ENCODE measurements at regions not wholly inside any gene's neighbourhood (a gene's known extent, or its start where the extent isn't known, plus 50 kb on each side); places are given as distances from the start of the nearest gene placed in this dataset.

DNA sequence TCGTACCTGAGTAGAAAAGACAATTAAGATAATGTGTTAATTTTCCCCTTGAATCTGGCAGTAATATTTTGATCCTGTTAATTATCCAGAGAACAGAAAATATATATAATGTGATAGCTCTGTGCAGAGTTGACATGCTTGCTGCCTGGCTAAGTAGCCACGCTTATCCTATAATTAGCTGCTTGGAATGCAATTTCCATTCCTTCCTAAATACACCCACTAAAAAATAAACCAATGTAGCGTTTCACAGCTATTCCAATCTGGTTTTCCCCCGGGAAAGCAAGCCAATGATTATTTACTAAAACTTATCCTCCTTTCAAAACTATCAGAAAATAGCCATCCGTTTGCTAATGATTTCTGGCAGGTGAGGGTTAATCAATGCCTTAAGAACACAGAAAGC, 134.5 kb upstream of the IRX5 start:
- FAIRE-seq (no peak), DNase-seq (ENCODE audit: insufficient read length, low spot score) (no peak)
- TF ChIP-seq POLR2A (IDR thresholded peaks at IDR 0.05; ENCODE audit: low read depth, low read length): no peak

DNA sequence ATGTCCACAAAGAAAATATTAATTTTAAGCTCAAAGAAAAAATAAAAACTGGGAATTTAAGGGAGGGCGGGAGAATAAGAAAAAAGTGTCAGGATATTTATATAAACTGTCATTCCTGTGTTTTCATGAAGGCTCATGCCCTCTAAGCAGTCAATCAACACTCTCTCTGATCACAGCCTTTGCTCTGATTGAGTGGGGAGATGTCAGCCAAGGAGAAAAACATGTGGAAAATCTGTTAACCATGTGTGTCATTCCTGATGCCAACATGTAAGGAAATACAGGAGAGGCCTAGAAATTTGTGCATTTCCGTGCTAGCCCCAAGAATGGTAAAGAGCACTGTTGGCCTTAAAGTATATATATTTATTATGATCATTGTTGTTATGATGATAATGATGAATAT, 137.9 kb upstream of the IRX5 start:
- DNase-seq (ENCODE audit: insufficient read length, low spot score) (no peak), FAIRE-seq (no peak)
- TF ChIP-seq POLR2A (IDR thresholded peaks at IDR 0.05; ENCODE audit: low read depth, low read length): no peak

DNA sequence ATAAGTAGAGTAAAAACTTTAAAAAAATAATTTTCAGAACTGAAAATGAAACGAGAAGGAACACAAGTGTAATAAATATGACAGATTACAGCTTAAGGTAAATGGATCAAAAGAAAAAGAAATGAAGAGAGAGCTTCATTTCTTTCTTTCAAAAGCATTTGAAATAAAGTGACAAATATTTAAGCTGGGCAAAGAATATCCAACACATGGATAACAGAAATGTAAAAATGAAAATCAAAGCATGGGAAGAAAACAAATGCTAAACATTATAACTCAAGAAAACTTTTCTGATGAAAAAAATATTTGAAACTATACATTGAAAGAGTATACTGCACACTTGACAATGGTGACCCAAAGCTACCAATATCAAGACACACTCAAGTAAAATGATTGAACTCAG, 143.6 kb upstream of the IRX5 start:
- no peak for FAIRE-seq

DNA sequence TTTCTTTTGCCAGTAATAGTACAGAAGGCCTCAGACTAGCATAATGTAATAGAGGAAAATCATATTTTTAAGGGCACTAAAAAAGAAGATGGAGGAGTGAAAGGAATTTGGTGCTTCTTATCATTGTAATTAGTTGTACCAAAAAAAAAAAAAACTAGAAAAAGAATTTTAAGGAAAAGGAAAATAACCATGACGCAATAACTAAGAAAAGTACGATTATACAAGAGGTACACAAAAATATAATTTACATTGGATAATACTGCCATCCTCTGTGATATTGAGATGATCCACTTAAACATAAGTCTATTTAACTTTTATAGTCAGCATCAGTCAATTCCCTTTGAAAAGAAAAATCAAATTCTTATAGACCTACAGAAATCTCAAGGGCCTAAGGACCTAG, 146.7 kb upstream of the IRX5 start:
- DNase-seq (ENCODE audit: insufficient read length, low spot score) (no peak), FAIRE-seq (no peak)
- no peak for TF ChIP-seq POLR2A (IDR thresholded peaks at IDR 0.05; ENCODE audit: low read depth, low read length)

More for the DNA sequence above, 143.6 kb upstream of the IRX5 start:
- no peak for DNase-seq (ENCODE audit: insufficient read length, low spot score)
- TF ChIP-seq POLR2A (IDR thresholded peaks at IDR 0.05; ENCODE audit: low read depth, low read length): no peak

DNA sequence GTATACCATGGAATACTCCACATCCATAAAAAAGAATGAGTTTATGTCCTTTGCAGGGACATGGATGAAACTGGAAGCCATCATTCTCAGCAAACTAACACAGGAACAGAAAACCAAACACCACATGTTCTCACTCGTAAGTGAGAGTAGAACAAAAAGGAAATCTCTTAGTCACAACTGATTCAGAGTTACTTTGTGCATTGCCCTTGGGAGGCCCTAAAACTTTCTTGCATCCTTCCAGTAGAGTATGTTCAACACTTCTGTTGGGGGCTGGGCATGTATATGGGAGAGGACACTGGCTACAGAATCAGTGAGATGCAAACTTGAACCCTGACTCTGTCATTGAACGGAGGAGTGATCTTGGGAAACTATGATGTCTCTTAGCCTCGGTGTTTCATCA, 147.4 kb upstream of the IRX5 start:
- DNase-seq (ENCODE audit: insufficient read length, low spot score) (no peak), FAIRE-seq (no peak)
- no peak for TF ChIP-seq POLR2A (IDR thresholded peaks at IDR 0.05; ENCODE audit: low read depth, low read length)

DNA sequence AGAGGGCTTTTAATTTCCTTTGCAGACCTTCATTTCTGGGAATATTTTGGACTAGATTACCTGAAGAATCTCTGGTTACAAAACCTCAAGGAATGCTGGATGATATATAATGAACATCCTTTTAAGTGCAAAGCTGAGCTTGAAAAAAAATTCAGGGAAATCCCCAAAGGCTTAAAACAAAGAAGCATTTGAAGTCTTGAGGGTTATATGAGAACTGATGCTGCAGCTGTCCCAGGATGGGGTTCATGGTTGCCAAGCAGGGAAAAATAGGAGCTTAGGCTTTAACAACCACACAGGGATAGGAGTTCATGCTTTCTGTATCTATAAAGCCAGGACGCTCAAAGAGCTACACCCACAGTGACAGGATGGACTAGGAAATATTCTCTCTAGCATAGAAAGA, 150.4 kb upstream of the IRX5 start:
- FAIRE-seq: no peak

DNA sequence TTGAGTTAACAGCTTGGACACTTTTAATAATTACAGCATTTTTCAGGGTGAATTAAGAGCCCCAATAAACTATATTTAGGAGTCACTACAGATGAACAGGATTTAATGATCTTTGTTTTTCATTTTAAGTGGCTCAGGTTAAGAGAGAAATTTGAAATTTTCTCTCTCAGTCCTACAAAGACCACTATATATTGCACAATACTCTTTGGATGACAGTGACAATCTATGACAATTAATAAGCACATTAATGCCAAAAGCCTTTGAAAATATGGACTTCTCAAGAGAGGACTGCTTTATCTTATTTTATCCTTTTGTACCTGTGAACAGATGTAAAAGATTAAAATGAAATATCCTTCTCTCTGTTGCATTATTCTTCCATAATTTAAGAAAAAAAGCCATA, 151.1 kb upstream of the IRX5 start:
- no peak for TF ChIP-seq POLR2A (IDR thresholded peaks at IDR 0.05; ENCODE audit: low read depth, low read length)
- DNase-seq (ENCODE audit: insufficient read length, low spot score): no peak
- FAIRE-seq: no peak

More for the DNA sequence above, 150.4 kb upstream of the IRX5 start:
- DNase-seq (ENCODE audit: insufficient read length, low spot score): no peak
- TF ChIP-seq POLR2A (IDR thresholded peaks at IDR 0.05; ENCODE audit: low read depth, low read length): no peak

DNA sequence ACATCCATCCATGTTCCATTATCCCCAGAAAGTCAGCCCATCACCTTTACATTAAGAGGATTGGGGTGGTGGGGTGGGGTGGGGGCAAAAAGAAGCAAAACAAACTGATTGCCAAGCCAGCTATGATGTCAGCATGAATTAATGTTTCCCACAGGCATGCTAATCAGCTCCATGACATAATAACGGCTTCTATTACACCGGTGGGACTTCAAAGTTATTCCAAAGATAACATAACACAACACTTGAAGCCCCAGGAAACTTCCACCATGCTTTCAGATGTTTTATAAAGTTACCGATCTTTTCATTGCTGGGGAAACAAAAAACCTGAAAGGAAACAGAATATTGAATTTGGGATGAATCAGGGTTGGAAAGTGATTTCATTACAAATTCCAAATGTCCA, 155.9 kb upstream of the IRX5 start:
- DNase-seq (ENCODE audit: insufficient read length, low spot score) (no peak), FAIRE-seq (no peak)
- TF ChIP-seq POLR2A (IDR thresholded peaks at IDR 0.05; ENCODE audit: low read depth, low read length): no peak

DNA sequence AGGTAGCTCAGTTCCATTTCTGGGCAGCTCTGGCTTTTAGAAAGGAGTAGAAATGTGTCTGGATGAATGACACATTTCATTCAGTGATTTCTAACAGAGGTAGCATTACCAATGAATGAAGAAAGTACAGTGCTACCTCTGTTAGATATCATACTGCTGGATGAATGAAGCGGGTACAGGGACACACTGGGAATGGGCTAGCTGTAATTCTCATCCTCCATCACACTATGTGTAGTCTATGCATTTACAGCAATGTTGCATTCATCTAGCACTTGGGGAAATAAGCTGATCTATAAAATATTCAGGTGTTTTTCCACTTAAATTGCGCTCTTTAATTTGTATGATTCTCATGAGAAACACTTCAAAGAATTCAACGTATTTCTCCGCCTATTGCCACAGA, 158.3 kb upstream of the IRX5 start:
- DNase-seq (ENCODE audit: insufficient read length, low spot score) (no peak), FAIRE-seq (no peak)
- no peak for TF ChIP-seq POLR2A (IDR thresholded peaks at IDR 0.05; ENCODE audit: low read depth, low read length)

DNA sequence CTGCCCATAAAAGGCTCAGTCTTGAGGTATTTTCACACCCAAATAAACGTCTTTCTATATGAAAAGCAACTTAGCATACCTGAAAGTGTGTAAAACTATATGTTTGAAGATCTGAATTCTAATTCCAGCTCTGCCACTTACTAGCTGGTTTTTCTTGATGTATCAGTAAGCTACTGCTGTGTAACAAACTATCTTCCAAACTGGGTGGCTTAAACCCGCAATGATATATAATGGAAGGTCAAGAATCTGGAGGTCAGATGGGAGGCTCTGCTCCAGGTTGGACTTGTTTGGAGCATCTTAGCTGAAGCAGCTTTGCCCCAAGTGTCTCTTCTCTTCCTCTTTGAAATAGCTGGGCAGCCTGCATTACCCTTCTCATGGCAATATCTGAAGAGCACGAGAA, 164.3 kb upstream of the IRX5 start:
- no peak for TF ChIP-seq POLR2A (IDR thresholded peaks at IDR 0.05; ENCODE audit: low read depth, low read length)
- FAIRE-seq: no peak
- no peak for DNase-seq (ENCODE audit: insufficient read length, low spot score)

DNA sequence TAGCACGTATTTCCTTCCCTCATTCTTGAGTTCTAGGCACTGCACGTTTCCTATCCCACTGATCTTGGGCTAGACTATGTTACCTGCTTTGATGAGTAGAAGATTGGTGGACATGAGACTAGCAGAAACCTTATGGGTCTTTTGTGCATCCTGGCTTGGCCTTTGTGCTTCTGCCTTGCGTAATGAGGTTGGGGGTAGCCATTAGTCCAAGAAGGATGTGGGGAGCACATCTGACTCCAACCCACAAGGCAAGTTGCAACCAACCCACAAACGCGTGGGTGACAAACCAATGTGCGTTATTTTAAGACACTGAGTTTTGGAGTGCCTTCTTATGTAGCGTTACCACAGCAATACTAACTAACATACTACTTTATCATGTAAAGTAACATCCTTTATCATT, 180.4 kb upstream of the IRX5 start:
- no peak for TF ChIP-seq POLR2A (IDR thresholded peaks at IDR 0.05; ENCODE audit: low read depth, low read length)
- no peak for FAIRE-seq
- DNase-seq (ENCODE audit: insufficient read length, low spot score): no peak

DNA sequence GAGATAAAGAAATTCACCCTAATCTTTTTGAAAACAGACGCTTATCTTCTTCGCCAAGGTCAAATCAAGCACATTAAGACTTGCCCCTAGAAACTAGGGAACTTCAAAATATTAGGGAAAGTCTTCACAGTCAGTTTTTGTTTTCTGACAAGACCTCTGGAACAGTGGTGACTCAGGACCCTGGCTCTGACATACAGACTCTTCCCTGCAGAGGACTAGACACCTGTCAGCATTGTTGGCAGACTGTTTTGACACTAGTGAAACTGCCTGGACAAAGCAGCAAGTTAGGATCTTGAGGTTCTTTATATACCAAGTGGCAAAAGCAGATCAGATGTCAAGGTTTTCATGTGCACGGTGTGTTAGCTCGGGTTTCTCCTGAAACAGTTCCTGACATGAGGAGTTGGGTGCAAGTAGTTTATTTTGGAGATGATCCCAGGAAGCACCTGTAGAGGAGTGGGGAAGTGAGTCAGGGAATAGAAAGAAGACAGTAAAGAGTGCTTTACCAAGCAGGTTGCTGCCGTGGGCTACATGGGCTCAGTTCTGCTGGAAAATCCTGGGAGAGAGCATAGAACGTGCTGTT, 182.0 kb upstream of the IRX5 start:
- TF ChIP-seq POLR2A (IDR thresholded peaks at IDR 0.05; ENCODE audit: low read depth, low read length): no peak
- FAIRE-seq: no peak
- DNase-seq (ENCODE audit: insufficient read length, low spot score): no peak

DNA sequence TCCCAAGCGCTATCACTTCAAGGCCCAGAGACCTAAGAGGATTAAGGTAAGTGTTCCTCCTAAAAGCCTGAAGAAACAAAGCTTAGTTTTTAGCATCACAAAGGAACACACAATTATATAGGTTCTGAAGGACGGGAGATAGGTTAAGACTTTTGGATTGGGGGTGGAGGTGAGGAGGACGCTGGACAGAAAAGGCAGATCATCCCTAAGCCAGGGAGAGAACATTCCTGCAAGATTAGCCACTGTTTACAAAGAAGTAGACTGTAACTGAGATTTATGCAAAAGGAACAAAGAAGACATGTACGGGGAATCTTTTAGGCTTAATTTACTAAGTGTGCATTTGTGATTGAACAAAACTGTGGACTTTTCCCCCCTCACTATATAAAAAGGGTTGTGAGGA, 184.1 kb upstream of the IRX5 start:
- TF ChIP-seq POLR2A (IDR thresholded peaks at IDR 0.05; ENCODE audit: low read depth, low read length): no peak
- DNase-seq (ENCODE audit: insufficient read length, low spot score): no peak
- FAIRE-seq: no peak

DNA sequence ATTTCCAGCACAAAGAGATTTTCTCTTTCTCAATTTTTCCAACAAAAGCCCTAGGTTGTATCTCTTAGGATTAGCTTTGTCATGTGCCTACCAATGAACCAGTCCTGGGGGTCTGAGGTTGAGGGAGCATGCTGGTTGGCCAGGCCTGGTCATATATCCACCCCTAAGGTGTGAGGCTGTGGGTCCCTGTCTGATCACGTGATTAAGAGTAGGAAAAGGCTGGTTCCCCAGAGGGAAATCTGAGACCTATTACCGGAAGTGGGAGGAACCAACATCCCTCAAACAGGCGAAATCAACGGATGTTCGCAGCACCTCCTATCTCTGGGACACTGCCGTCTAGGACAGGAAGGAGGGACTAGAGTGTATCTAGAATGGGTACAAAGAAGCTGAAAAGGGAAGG, 185.7 kb upstream of the IRX5 start:
- no peak for TF ChIP-seq POLR2A (IDR thresholded peaks at IDR 0.05; ENCODE audit: low read depth, low read length)
- FAIRE-seq (no peak), DNase-seq (ENCODE audit: insufficient read length, low spot score) (no peak)

DNA sequence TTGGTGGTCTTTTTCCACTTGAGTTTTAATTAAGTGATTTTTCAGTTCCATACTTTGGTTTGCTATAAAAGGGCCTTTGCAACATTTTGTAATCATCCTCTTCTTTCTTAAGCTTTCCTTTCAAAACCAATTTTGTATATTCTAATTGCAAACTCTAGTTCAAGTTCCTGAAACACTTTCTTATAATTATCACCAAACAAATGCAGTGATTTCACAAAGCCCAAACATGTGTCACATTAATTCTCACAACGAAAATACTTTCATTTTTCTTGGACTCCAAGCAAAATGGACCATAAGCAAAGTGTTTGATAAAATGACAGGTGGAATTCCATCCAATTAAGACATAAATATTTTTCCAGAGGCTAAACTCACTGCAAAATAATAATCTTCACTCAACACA, 188.2 kb upstream of the IRX5 start:
- DNase-seq (ENCODE audit: insufficient read length, low spot score): no peak
- FAIRE-seq: no peak
- no peak for TF ChIP-seq POLR2A (IDR thresholded peaks at IDR 0.05; ENCODE audit: low read depth, low read length)

DNA sequence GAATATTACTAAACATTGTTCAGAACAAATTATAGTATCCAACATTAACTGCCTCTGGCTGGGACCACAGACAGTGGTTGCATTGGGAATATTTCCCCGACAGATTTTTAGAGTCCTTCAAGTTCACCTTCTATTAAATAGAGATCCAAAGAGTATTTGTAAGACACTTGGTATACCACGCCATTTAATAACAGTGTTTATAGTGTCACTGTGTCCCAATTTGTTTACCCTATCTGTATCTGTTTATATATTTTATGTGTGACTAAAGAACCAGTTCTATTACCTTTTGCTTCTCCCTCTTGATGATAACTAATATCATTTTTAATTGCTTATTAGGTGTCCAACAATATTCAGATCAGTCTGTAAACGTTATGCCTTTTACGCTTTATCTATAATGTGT, 191.3 kb upstream of the IRX5 start:
- FAIRE-seq (no peak), DNase-seq (ENCODE audit: insufficient read length, low spot score) (no peak)
- TF ChIP-seq POLR2A (IDR thresholded peaks at IDR 0.05; ENCODE audit: low read depth, low read length): no peak

Measured in H54 (cell line).